Fibroblast of gingiva (primary cell): ENCODE measurements at regions not wholly inside any gene's neighbourhood (a gene's known extent, or its start where the extent isn't known, plus 50 kb on each side); places are given as distances from the start of the nearest gene placed in this dataset.
"Not testable (repeated sequence)": the region's sequence is repeated elsewhere in the genome, so short reads cannot be mapped to it uniquely, and the experiment has no call there.

Experiments
- DNase-seq: peaks from one replicate; pipeline ENCODE4 v3.0.0-alpha.2; 2011; ENCODE audit warnings: low read depth

DNA sequence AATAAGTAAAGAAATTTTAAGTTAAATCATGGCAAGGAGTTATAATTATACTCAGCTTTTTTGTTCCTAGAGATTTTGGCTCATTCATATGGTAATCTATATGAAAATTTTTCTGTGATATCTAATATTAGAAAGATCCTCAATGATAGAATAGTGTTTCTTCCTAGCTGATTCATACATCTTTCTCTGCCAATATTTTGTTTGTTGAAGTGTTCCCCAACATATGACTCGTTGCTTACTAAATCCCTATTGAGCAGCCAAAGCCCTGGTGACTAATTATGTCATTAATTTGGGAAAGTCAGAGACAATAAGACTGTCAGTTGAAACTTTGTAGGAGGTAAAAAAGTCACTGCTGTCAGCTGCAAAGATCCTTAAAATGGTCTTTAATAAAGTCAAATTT, 1348.5 kb upstream of the CDH18 start:
- DNase-seq = peak; percentile 4

DNA sequence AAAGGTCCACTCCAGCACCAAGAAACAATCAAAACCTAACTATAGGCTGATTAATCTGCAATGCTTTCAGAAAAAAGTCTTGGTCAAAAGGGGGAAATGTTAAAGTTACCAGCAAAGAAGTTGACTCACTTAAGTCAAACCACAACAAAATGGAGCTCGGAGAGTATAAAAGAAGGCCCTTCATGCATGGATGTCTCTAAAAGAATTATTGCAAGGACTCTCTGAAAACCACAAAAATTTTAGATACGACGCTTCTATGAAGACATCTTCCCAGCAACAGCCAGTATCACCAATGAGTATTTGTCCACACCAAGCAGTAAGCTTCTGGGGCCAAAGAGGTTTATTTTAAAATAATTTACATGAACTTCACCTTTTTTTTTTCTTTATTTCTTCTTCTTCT, 1327.4 kb upstream of the CDH18 start:
- DNase-seq = not testable (repeated sequence)

DNA sequence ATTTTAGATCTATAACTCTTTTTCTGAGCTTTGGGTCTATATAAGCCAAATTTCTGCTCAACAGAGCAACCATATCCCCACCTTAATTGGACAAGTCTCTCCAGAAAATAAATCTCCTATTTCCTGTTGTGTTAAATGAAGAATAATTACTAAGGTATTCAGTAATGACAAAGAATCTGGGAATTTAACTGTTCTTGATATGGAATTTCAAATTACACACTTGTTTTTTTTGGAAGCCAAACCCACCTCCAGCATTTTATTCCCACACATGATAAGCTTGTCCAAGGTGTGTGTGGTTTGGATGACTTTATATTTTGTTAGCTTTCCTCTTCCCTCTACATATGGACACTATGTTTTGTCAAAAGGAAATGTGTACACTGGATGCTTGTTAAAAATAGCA, 1313.2 kb upstream of the CDH18 start:
- DNase-seq = not testable (repeated sequence)

DNA sequence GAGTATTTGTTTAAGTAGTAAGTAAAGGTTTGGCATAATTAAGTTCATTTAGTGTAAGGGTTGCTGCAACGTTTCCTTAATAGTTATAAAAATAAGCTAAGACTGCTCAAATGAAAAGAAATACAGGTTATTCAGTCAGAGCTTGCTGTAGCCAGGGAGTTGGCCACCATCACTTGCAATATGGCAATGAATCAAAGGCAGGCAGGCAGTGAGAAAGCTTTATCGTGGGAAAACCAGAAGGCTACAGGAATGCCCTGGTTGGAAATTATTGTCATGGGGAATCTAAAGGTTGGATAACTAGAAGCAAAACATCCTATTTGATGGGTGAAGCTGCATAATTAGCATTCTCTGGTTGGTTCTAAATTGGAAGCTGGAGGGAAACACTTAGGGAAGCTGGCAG, 1286.4 kb upstream of the CDH18 start:
- DNase-seq = not testable (repeated sequence)

DNA sequence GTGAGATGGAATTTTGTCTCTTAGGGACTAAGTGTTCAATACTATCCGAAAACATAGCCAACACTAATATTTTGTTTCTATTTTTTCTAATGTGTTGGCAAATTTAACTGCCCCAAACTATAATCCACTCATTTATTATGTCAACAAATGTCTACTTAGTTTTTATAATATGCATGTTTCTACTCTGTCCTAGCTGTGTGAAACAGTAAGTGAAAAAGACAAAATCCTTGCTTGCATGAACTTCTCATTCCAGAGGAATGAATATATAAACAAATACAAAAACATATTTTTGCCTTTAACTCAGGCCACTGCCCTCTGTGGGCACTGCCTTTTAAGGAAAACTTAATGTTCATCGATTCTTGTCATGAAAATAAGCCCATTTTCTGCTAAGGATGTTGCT, 1275.4 kb upstream of the CDH18 start:
- DNase-seq = peak; percentile 54

DNA sequence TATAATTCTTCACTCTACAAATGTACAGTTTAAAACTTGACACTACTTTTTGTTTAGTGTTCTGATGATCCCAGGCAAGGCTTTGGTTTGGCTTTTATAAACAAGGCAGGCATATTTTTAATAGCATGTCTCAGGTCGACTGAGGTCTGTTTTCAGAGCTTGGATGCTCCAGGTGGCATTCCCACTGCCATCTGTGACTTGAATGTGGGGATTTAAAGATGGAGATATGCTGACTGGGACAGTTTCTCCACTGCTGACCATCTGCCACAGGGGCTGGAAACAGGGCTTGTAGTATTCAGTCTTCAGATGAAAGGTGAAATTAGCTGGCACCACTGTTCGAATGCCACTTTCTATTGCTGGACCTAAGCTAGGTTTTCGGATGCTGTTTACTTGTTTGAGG, 1266.2 kb upstream of the CDH18 start:
- DNase-seq = no peak

DNA sequence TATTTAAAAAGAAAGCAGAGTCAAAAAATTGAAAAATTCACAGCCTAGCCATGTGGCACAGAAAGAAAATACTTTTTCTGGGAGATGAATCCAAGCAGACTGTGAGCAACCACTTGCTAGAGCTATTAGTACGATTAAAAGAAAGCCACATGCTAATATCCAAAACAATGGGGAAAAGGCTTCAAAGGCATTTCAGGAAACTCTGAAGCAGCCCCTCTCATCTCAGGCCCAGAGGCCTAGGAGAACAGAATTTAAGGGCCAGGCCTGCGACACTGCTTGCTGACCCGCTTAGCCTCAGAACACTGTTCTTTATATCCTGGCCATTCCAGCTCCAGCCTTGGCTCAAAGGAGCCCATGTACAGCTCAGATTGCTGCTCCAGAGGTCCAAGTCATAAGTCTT, 1257.0 kb upstream of the CDH18 start:
- DNase-seq = no peak

DNA sequence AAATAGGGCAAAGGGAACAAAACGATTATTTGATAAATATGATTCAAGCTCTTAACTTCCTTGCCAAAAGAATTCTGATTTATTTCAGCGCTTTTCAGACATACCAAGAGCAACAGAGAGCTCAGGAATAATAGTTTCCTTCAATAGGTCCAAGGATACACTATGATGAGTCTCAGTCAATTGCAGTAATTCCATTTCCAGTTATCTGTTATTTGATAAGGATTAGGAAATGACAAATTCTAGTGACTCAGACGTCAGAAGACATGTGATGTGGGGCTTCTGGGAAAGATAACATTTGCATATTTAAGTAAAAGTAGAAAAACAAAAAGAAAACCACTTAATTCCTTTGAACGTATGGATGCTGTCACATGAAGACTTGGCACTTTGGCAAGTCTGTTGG, 1250.8 kb upstream of the CDH18 start:
- DNase-seq = no peak

DNA sequence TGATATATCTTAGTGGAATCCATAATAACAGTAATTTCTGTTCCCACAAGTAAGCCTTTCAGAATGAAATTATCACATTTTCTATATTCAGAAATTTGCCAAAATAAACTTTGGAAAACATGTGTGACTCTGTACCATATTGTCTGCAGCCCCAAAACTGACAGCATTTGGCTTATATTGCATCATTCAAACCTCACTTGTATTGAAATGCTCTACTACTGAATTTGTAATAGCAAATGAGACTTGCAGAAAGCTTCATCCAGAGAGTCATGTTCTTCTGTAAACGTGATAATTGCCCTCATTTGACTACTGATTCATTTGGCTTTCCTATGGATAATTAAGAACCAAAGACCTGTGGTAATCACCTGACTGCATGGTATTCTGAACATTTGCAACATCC, 1249.5 kb upstream of the CDH18 start:
- DNase-seq = no peak

DNA sequence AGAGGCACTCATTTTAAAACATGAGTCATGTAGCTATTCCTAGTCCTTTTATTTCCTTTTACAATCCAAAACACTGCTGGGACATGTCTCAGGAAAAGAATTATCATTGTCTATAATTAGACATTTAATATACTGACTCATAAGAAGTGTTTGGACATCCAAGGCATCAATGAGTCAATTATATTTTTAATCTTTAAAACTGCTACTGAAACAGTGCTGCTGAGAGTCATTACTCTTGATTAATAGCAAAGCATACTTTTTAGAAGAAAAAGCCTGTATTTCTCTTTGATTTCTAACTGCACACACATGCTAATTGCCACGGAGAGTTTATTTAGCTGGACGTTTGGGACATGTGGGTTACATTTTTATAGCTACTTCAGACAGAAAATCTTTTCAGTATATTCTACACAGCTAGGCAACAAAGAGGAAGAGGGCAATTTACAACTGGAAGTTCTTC, 1249.0 kb upstream of the CDH18 start:
- no peak for DNase-seq

DNA sequence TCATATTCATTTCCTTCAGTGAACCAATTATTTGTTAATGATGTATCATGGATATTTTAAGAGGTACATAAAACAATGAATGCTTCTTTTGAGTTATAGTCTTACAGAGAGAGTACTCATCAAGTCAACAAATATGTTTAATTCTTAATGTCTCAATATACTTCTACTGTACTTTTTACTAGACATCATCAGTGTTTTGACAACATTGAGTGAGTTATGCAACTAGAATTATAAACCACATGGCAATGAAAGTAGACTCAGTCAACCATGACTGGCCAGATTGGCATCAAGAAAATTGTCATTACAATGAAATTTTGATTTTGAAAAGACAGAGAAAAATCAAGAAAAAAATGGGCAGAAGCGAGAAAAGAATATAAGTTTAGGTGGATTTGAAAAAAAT, 1248.1 kb upstream of the CDH18 start:
- DNase-seq = no peak

DNA sequence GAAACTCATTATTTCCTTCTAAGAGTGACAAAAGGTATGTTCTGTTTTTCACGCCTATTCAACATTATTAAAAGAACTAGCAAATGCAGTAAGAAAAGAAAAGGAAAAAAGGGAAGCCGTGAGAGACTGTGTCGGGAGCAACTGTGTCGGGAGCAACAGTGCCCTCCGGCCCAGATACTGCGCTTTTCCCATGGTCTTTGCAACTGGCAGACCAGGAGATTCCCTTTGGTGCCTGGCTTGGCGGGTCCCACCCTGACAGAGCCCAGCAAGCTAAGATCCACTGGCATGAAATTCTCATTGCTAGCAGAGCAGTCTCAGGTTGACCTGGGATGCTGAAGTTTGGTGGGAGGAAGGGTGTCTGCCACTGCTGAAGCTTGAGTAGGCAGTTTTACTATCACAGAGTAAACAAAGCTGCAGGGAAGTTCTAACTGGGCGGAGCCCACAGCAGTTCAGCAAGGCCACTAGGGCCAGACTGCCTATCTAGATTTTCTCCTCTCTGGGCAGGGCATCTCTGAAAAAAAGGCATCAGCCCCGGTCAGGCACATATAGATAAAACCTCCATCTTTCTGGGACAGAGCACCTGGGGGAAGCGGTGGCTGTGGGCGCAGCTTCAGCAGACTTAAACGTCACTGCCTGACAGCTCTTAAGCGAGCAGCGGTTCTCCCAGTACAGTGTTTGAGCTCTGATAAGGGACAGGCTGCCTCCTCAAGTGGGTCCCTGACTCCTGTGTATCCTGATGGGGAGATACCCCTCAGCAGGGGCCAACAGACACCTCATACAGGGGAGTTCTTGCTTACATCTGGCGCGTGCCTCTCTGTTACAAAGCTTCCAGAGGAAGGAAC, 1237.4 kb upstream of the CDH18 start:
- DNase-seq = no peak

DNA sequence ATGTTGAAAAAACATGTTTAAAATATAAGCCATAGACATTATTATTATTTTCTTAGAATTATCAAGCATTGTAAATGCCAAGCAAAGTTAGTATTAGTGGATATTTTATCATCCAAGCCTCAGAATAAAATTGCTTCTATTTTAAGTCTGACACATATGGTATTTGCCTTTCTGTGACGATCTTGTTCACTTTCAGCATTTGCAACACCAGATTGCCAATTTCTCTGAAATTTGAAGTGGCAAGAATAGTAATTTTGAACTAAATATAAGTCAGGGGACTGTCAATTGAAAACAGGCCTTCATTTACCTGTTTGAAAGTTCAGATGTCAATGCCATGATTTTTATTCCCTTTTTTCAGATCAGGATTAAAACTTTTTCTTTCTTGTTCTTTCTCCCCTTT, 1233.6 kb upstream of the CDH18 start:
- DNase-seq = no peak

DNA sequence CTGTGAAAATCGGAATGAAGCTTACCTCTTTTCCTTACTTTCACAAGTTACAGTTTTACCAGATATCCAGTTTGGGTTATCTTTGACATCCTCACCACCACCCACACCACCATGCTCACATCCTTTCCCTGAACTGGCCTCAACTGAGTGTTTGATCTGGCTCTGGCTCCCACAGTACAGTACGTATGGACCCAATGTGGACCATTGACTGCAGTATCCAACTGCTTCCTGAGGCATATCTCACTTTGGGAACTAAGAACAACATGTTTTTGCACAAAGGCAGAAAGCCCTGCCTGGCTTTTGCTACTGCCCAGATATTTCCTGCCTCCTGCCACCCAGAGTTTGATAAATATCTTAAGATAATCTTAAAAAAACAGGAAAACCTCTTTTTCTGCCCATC, 1232.0 kb upstream of the CDH18 start:
- no peak for DNase-seq

DNA sequence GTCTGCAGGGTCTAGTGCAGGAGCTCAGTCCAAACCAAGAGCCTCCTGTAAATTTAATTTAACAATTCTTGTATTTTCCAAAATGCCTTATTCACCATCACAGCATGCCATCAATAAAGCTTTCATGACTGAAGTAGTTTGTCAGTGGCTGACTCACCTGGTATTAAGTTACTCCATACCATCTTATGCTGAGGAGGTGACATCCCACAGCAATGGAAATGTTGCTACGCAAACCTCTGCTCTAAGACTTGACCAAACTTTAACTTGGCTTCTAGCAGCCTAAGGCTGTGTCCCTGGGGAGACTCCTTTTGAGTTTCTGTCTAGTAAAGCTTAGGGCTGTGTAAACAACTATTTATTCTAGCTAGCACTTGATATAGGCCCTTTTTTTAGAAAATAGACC, 1231.3 kb upstream of the CDH18 start:
- DNase-seq = no peak

DNA sequence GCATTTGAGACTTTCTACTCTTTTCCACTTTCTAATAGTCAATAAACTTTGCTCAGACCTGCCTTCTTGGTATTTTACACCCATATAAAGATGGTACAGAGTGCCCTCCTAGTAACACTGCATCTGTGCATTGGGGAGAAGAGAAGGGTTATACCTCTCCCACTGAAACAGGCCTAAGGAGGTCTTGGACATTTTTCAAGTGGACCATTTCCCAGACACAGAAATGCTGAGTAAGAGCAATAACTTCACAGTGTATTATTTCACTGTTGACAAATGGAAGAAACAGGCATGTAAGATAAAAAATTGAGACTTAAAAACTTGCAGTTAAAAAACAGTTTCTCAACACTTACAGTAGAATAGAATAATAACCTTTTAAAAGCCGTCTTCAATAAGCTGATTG, 1224.0 kb upstream of the CDH18 start:
- DNase-seq = no peak

DNA sequence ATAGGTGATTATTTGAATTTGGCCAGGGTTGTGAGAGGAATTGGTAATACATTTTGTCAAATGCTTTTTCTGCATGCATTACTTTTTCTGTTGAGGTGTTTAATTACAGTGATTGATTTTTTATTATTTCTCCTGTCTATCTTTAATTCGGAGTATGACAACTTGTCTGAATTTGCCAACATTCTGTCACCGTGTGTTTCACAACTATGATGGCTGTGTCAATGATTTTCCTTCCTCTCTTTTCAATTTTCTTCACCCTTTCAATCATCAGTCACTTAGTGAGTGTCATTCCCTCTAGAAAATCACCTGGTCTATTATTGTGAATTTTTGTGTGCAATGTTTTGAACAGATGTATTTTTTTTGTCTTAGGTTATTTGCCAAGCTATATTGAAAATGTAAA, 1221.4 kb upstream of the CDH18 start:
- no peak for DNase-seq

DNA sequence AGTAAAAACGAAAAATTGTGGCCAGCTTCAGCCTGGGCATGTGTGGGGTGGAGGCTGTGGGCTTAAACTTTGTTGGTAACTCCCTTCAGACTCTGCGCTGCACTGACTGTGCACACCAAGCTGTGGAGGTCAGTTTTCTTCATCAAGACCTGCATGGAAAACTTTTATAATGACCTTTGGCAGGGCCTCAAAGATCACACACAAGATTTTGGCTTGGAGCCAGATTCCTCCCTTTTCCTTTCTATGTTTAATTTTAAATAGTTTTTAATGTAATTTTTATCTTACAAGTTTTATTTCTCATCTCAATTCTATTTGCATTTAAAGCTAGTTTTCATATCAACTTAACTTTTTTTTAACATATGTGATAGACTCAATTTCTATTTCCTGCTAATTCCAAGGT, 1211.1 kb upstream of the CDH18 start:
- no peak for DNase-seq

DNA sequence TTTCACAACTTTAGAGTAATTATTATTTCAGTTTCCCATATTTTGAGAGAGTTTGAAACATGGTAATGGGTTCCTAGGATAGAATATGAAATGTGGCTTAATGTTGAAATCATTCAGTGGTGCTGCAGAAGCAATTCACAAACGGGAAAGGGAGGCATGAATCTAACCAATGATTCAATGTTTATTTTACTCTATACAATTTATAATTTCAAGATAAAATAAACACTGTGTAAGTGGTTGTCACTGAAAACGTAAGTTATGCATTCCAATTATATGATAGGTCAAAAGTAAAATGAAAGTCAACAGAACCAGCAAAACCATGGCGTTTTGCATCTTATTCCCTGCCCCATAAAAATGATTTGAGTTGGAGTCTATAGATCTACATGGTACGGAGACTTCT, 1207.1 kb upstream of the CDH18 start:
- DNase-seq = no peak

DNA sequence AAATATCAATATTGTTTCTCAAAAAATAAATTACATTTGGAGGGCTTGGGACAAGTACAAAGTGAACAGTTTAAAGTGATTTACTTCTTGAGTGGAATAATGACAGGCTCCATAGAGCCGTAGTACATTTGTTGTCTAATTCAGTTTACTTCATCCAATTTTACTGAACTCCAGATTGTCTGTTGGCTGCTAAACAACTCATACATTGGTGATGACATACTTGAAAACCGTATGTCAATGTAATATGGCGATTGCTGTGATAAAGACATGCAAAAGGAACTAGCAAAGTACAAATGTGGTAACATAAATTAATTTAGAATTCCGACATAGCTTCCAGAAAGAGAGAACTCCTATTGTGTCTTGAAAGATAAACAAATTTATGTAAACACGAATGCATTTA, 1197.5 kb upstream of the CDH18 start:
- DNase-seq = no peak

DNA sequence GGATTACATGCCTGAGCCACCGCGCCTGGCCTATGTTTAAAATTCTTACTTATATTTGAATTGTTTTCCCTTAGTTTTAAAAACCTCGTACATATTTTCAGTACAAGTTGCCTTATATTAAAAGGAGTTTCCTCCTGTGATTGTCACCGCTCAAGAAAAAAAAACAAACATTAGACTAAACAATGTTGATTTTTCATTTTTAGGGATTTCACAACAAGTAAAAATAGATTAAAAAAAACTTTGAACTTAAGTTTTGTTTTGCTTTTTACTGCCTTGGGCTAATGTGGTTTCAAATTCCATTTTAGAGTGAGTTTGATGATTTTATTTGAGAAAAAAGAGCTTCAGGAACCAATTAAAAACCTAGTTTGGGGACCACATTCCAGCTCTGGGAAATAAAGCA, 1196.6 kb upstream of the CDH18 start:
- peak; percentile 32 for DNase-seq

DNA sequence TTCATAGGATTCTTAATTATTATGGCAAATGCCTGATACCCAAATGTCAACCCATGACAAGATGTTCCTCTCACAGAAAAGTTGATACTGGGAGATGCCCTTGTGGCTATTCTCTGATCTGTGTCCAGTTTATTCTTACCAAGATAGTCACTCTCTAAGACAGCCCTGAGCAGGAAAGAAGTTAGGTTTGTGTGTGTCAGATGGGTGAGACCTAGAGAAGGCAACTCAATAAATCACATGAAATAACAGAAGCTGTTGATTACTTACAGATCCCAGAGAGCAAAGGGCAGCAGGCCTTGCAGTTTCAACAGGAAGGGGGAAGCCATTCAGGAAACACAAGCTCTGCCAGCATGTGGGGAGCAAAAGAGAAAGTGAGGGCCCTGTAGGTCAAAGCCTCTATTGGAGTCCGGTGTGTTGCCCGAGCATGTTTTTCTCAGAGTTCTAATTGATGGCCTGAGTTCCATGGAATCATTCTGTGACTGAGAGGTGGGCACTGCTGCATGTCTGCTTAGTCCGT, 1193.7 kb upstream of the CDH18 start:
- DNase-seq = no peak

DNA sequence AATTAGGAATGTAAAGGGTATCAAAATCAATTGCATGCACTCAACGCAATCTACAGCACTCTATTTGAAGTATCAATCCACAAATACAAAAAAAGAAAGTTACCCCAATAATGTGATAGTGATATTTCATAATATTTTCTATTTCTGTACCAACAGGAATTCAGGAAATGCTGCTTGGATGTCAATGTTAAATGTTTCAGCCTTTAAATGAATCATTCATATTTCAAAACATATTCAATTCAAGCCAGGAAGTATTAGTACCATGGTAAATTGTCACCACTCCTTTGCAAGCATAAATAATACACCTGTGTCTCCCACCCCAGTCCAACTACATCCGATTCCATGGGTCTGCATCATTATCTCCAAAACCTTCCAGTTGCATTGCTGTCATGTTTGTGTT, 1185.5 kb upstream of the CDH18 start:
- DNase-seq = no peak

DNA sequence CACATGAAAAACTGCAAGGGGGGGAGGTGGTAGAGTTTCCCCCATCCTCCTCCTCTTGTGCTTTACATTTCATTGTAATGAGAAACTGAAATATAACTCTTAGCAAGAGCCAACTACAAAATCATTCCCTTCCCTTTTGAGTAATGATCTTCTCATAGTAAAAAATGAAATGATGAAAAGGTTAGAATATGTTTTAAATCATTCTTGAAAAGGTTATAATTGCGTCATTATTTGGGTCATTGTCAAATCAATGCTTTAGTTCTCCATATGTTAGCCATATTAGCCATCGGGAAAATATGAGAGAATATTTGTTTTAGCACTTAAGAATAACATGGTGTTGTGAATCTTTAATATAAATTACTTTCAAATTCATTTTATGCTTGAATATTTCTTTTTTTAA, 1185.0 kb upstream of the CDH18 start:
- no peak for DNase-seq
